ENCODE measurements at regions not wholly inside any gene's neighbourhood (a gene's known extent, or its start where the extent isn't known, plus 50 kb on each side); places are given as distances from the start of the nearest gene placed in this dataset.

- H3K9me3 ChIP-seq (replicated peaks; ENCODE audit: control insufficient read depth, insufficient read depth, low read length): no peaks in the 10 kb centered on the region
- no peak overlapping the region for H3K27ac ChIP-seq (ENCODE audit: insufficient read depth, low read depth, low read length)
- CTCF ChIA-PET: interaction anchor here (0.6 to 1.5 kb wide), 4 partner anchors 9 to 1121 kb away, joined by 3 to 5 read pairs (median 4); no protein-coding TSS in a partner anchor
- dilution Hi-C loops (cut with MboI; ENCODE audit: extremely low pct_ligation_motif_present, low sequenced_read_pairs): no loop called here
- intact Hi-C loops (cut with micrococcal nuclease): no loop called here
- H3K9ac ChIP-seq (replicated peaks; ENCODE audit: extremely low read depth, insufficient read depth, low read length): no peak overlapping the region
- H3K4me2 ChIP-seq (ENCODE audit: insufficient read depth, low read length): no peak overlapping the region
- no peaks in the 10 kb centered on the region for H3K4me1 ChIP-seq (ENCODE audit: control insufficient read depth, extremely low read depth, insufficient read depth, low read length)
- FAIRE-seq (no peak), DNase-seq (ENCODE audit: low read depth, low spot score) (no peak)
- POLR2A ChIA-PET: no interaction called here
- no peaks in the 10 kb centered on the region for H3K9me1 ChIP-seq (replicated peaks; ENCODE audit: control insufficient read depth, extremely low read depth, insufficient read depth, low read length)
- H3K79me2 ChIP-seq (ENCODE audit: control insufficient read depth, insufficient read depth, low read length): no peaks in the 10 kb centered on the region
- no peak overlapping the region for H2AFZ ChIP-seq (ENCODE audit: low read depth, low read length)
- no peaks in the 10 kb centered on the region for H3K36me3 ChIP-seq (ENCODE audit: control insufficient read depth in 2 of 2, extremely low read depth in 1 of 2, insufficient read depth in 2 of 2, low read length in 2 of 2)
- no TSS peak for BruUV-seq (replicated peaks)
- H3K4me3 ChIP-seq (replicated peaks in 1 of 3; ENCODE audit: insufficient read depth in 1 of 3, low read depth in 1 of 3, low read length in 3 of 3): no peak overlapping the region
- no peaks in the 10 kb centered on the region for H4K20me1 ChIP-seq (replicated peaks; ENCODE audit: control insufficient read depth, extremely low read depth, insufficient read depth, low read length)
- H3K27me3 ChIP-seq (ENCODE audit: control insufficient read depth in 2 of 2, insufficient read depth in 2 of 2, low read length in 2 of 2): no peaks in the 10 kb centered on the region
- TF ChIP-seq GATA2 (IDR thresholded peaks at IDR 0.05; ENCODE audit: insufficient read depth, insufficient read length, low read depth, low read length): no peak
- no peak for TF ChIP-seq MAX (IDR thresholded peaks at IDR 0.05; ENCODE audit: insufficient read depth, insufficient read length)
- no peak for TF ChIP-seq CTCF (IDR thresholded peaks at IDR 0.05; ENCODE audit: extremely low read depth in 1 of 2, insufficient read depth in 1 of 2, low read depth in 1 of 2, low read length in 2 of 2)
- TF ChIP-seq FOS (IDR thresholded peaks at IDR 0.05; ENCODE audit: borderline replicate concordance, insufficient read depth, low read length): no peak
- TF ChIP-seq POLR2AphosphoS5 (IDR thresholded peaks at IDR 0.05; ENCODE audit: insufficient read depth, low read depth, low read length): no peak
- no peak for TF ChIP-seq EZH2 (IDR thresholded peaks at IDR 0.05; ENCODE audit: borderline replicate concordance, low read depth, low read length, severe bottlenecking)
- no peak for TF ChIP-seq JUN (IDR thresholded peaks at IDR 0.05; ENCODE audit: borderline replicate concordance, insufficient read depth, insufficient read length, low read depth)
- TF ChIP-seq MYC (IDR thresholded peaks at IDR 0.05; ENCODE audit: low read depth, low read length): no peak
- TF ChIP-seq POLR2A (IDR thresholded peaks at IDR 0.05; ENCODE audit: low read depth, low read length): no peak
These were observed 1543.4 kb downstream of the EFNA5 start for GRCh38 chr5:106127341-106127781.

All from endothelial cell of umbilical vein (primary cell).